ENCODE measurements at regions not wholly inside any gene's neighbourhood (a gene's known extent, or its start where the extent isn't known, plus 50 kb on each side); places are given as distances from the start of the nearest gene placed in this dataset.

GRCh38 chr11:87859636-87860035, 315.6 kb downstream of the RAB38 start:
- TF ChIP-seq CTCF (IDR thresholded peaks at IDR 0.05) (no peak), POLR2A (IDR thresholded peaks at IDR 0.05) (no peak)

Data from tibial nerve (tissue), 3 donors.